ENCODE measurements at regions not wholly inside any gene's neighbourhood (a gene's known extent, or its start where the extent isn't known, plus 50 kb on each side); places are given as distances from the start of the nearest gene placed in this dataset.

GRCh38 chr21:15414057-15414456 lies 315.7 kb upstream of the USP25 start:
- Histone ChIP-seq H3K9ac (ENCODE audit: control insufficient read depth, insufficient read depth, low read length) (no peak overlapping the region), H3K9me3 (replicated peaks; ENCODE audit: control insufficient read depth, insufficient read depth, low read length) (no peaks in the 10 kb centered on the region; the same call in 1 of the 3 replicates), H3K79me2 (ENCODE audit: control insufficient read depth, insufficient read depth, low read length) (no peaks in the 10 kb centered on the region), H3K27ac (ENCODE audit: control insufficient read depth, insufficient read depth) (no peak overlapping the region), H4K20me1 (ENCODE audit: control insufficient read depth, insufficient read depth) (no peaks in the 10 kb centered on the region), H3K4me3 (no peak overlapping the region), H3K36me3 (ENCODE audit: control insufficient read depth in 2 of 2, insufficient read depth in 2 of 2, low read length in 1 of 2) (no peaks in the 10 kb centered on the region), H3K4me1 (ENCODE audit: control insufficient read depth, insufficient read depth, low read length) (no peaks in the 10 kb centered on the region), H2AFZ (ENCODE audit: control insufficient read depth, low read depth, low read length) (no peak overlapping the region), H3K27me3 (replicated peaks in 1 of 2; ENCODE audit: control insufficient read depth in 2 of 2, insufficient read depth in 2 of 2, low read length in 1 of 2) (no peaks in the 10 kb centered on the region), H3K4me2 (ENCODE audit: control insufficient read depth, insufficient read depth) (no peak overlapping the region)
- FAIRE-seq = no peak
- no peak for TF ChIP-seq JUND (IDR thresholded peaks at IDR 0.05; ENCODE audit: low read depth, low read length)
- TF ChIP-seq ZZZ3 (IDR thresholded peaks at IDR 0.05; ENCODE audit: control insufficient read depth, insufficient read length, low read depth) = no peak
- TF ChIP-seq RUNX3 (IDR thresholded peaks at IDR 0.05; ENCODE audit: low read length) = peak; percentile 12; the same call in 1 of the 2 replicates
- TF ChIP-seq CEBPB (IDR thresholded peaks at IDR 0.05; ENCODE audit: borderline replicate concordance in 1 of 2, low read depth in 2 of 2, low read length in 2 of 2) = peak in 1 of 2 experiments; percentile 27; a peak in 1 of 4 replicates
- intact Hi-C loops (cut with micrococcal nuclease; ENCODE audit: unreplicated experiment) = no loop called here
- in situ Hi-C loops (cut with MboI) = no loop called here
- ATAC-seq = peak; percentile 70
- no peak for DNase-seq (ENCODE audit: low read depth, low spot score)
- CTCF ChIA-PET = no interaction called here
- POLR2A ChIA-PET = no interaction called here
- WGBS (ENCODE audit: insufficient coverage, insufficient replicate concordance, low lambda C conversion rate, missing lambda C conversion rate) = 26% methylated on average over 1 of the region's 1 CpG
- BruUV-seq (replicated peaks) = no TSS peak
- SMC1A ChIA-PET (ENCODE audit: uncharacterized antibody, unreplicated experiment) = interaction anchor here (1.4 to 1.6 kb wide), 2 partner anchors 9 to 69 kb away, joined by 3 to 4 read pairs; no protein-coding TSS in a partner anchor
- RAD21 ChIA-PET (ENCODE audit: unreplicated experiment) = no interaction called here

- CTCF ChIA-PET = no interaction called here
- no peak overlapping the region for H3K9ac ChIP-seq (ENCODE audit: control insufficient read depth, insufficient read depth, low read length)
- H3K27ac ChIP-seq (ENCODE audit: control insufficient read depth, insufficient read depth) = no peak overlapping the region
- no peaks in the 10 kb centered on the region for H4K20me1 ChIP-seq (ENCODE audit: control insufficient read depth, insufficient read depth)
- no peak overlapping the region for H2AFZ ChIP-seq (ENCODE audit: control insufficient read depth, low read depth, low read length)
- SMC1A ChIA-PET (ENCODE audit: uncharacterized antibody, unreplicated experiment) = interaction anchor here (0.6 kb wide), 1 partner anchor 44 kb away, joined by 3 read pairs; no protein-coding TSS in a partner anchor
- FAIRE-seq (no peak), DNase-seq (ENCODE audit: low read depth, low spot score) (no peak), ATAC-seq (no peak)
- POLR2A ChIA-PET = no interaction called here
- TF ChIP-seq NR2C1 (IDR thresholded peaks at IDR 0.05) (no peak), RAD21 (IDR thresholded peaks at IDR 0.05; ENCODE audit: insufficient read depth, low read depth, low read length) (no peak), RB1 (IDR thresholded peaks at IDR 0.05; ENCODE audit: borderline replicate concordance) (no peak)
- H3K9me3 ChIP-seq (replicated peaks; ENCODE audit: control insufficient read depth, insufficient read depth, low read length) = no peaks in the 10 kb centered on the region; the same call in 1 of the 3 replicates
- in situ Hi-C loops (cut with MboI) = no loop called here
- RAD21 ChIA-PET (ENCODE audit: unreplicated experiment) = no interaction called here
- no peaks in the 10 kb centered on the region for H3K79me2 ChIP-seq (ENCODE audit: control insufficient read depth, insufficient read depth, low read length)
- no TSS peak for BruUV-seq (replicated peaks)
- intact Hi-C loops (cut with micrococcal nuclease; ENCODE audit: unreplicated experiment) = no loop called here
- no peak overlapping the region for H3K4me2 ChIP-seq (ENCODE audit: control insufficient read depth, insufficient read depth)
- no peaks in the 10 kb centered on the region for H3K4me1 ChIP-seq (ENCODE audit: control insufficient read depth, insufficient read depth, low read length)
- no peaks in the 10 kb centered on the region for H3K36me3 ChIP-seq (ENCODE audit: control insufficient read depth in 2 of 2, insufficient read depth in 2 of 2, low read length in 1 of 2)
- H3K4me3 ChIP-seq = no peak overlapping the region
- WGBS (ENCODE audit: insufficient coverage, insufficient replicate concordance, low lambda C conversion rate, missing lambda C conversion rate) = 6% methylated on average over 2 of the region's 2 CpGs
- no peaks in the 10 kb centered on the region for H3K27me3 ChIP-seq (replicated peaks in 1 of 2; ENCODE audit: control insufficient read depth in 2 of 2, insufficient read depth in 2 of 2, low read length in 1 of 2)
These were observed 314.1 kb upstream of the USP25 start for GRCh38 chr21:15415541-15416261.
